Heart left ventricle (tissue), 16 donors: ENCODE measurements at regions not wholly inside any gene's neighbourhood (a gene's known extent, or its start where the extent isn't known, plus 50 kb on each side); places are given as distances from the start of the nearest gene placed in this dataset.
"Not testable (repeated sequence)": the region's sequence is repeated elsewhere in the genome, so short reads cannot be mapped to it uniquely, and the experiment has no call there.

ENCODE experiments used
- ATAC-seq, 4 donors: fragments of 200-7000 bp; cut with Tn5 transposase; one replicate each; pipeline ENCODE4 v1.9.1; 2020 to 2022; ENCODE audit warnings: moderate library complexity in 4 of 4, mild to moderate bottlenecking in 3 of 4, moderate number of reproducible peaks in 1 of 4
- DNase-seq, 5 donors: peaks; one replicate each; pipeline ENCODE4 v3.0.0-alpha.2; 2020
- H3K27ac ChIP-seq, 12 donors: fragments of 200-600 bp; sonication (generic) in 4 of 12; one replicate each; pipeline versions ENCODE4 v1.5.0 to v1.8.0; 2016 to 2022; ENCODE audit warnings: mild to moderate bottlenecking in 2 of 12
- H3K27me3 ChIP-seq, 9 donors: fragments of 200-600 bp; sonication (generic) in 2 of 9; one replicate each; pipeline versions ENCODE4 v1.5.1 to v1.8.0; 2016 to 2022; ENCODE audit warnings: mild to moderate bottlenecking in 3 of 9
- H3K36me3 ChIP-seq, 9 donors: fragments of 200-600 bp; sonication (generic) in 2 of 9; one replicate each; pipeline versions ENCODE4 v1.5.0 to v1.8.0; 2018 to 2022; ENCODE audit warnings: mild to moderate bottlenecking in 2 of 9
- H3K4me1 ChIP-seq, 12 donors: fragments of 200-600 bp; sonication (generic) in 4 of 12; one replicate each; pipeline versions ENCODE4 v1.5.0 to v1.8.0; 2016 to 2022; ENCODE audit warnings: mild to moderate bottlenecking in 3 of 12
- H3K4me3 ChIP-seq, 12 donors: fragments of 200-600 bp; sonication (generic) in 4 of 12; one replicate each; pipeline versions ENCODE4 v1.5.0 to v1.8.0; 2017 to 2022; ENCODE audit warnings: mild to moderate bottlenecking in 9 of 12, moderate library complexity in 4 of 12
- H3K9me3 ChIP-seq, 12 donors: fragments of 200-600 bp; sonication (generic) in 4 of 12; one replicate each; pipeline versions ENCODE4 v1.5.0 to v1.8.0; 2016 to 2022; ENCODE audit warnings: mild to moderate bottlenecking in 1 of 12
- POLR2A ChIP-seq, 2 donors: fragments of 450-650 bp; IDR thresholded peaks; one replicate each; pipeline ENCODE4 v1.6.1; 2017; ENCODE audit warnings: antibody characterized with exemption in 2 of 2, mild to moderate bottlenecking in 2 of 2, moderate library complexity in 2 of 2
- WGBS, 4 donors: extraction: QIAGEN DNeasy Blood & Tissue Kit in 2 of 4; methylation state at CpG; one replicate each; pipeline versions ENCODE4 v1.1.5 to v1.1.7; 2013 to 2018; 5-methylcytosine and 5-hydroxymethylcytosine counted together
- intact Hi-C, 10 donors: fragments of 100-400 bp; cut with DNase I; formaldehyde crosslinking; loops; one replicate each; pipeline versions ENCODE4 v1.11.1 to v1.14.2; 2022
- TF ChIP-seq, protein P1 (sequence below), 12 donors: fragments of 200-600 bp; sonication (generic) in 4 of 12; IDR thresholded peaks; one replicate each; pipeline versions ENCODE4 v1.5.0 to v1.8.0; 2018 to 2022; ENCODE audit warnings: antibody characterized with exemption in 12 of 12, mild to moderate bottlenecking in 5 of 12
- donor health status: ischemic (EF 13 %, LVEDD 7.1; RV severe dilation, severe dysfunction).
- donor health status: healthy with polysubstance abuse.
- donor health status: DM: no; HTN: yes; CAD: no.
- donor health status: DM: no; HTN: no; CAD: no.
- donor health status: ischemic (EF 25% LVEDD 6.9; RV normal size, moderate dysfunction).
- donor health status: ischemic (EF 25% LVEDD 5.7; RV mildly dilated, moderate dysfunction).
- donor health status: healthy.
- donor health status: DM: yes; HTN: yes; CAD: no.
- donor health status: ischemic (EF 35%, LVEDD 5.7; RV mildly dilated, moderate dysfunction).
- donor health status: nonischemic (EF 11% LVEDD 7.7; RV severe dilation, severe dysfunction).
- donor health status: DM: yes; HTN: yes; CAD: no.
- donor health status: PGD.
- donor health status: ischemic (EF 29% LVEDD 5.4; RV normal size, mild dysfunction).
- donor health status: nonischemic (EF 23%, LVEDD 6.1; RV moderate dilation, normal function).

DNA sequence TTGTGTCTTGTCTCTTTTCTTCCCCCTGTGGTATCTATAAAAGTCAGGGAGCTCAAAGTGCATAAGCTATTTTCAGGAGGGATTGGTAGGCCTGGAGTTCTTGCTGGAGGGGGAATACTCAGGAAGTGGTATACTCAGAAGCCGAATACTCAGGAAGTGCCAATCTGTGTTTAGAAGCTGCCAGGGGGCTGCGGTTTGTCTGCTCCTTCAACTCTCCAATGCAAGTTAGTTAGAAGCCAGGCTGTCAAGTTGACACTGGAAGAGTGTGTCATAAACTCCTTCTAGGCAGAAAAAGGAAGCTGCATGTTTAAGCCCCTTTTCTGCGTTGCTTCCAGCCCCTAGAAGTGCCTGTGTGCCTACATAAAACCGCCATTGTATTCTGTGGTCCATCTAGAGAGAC, 366.5 kb downstream of the TAF11L14 start:
- Histone ChIP-seq H3K27ac (no peak overlapping the region), H3K9me3 (peaks cover 0 to 6% (median 0%) of the 10 kb centered on the region in 12 donors), H3K4me3 (no peak overlapping the region), H3K4me1 (no peaks in the 10 kb centered on the region), H3K27me3 (no peaks in the 10 kb centered on the region), H3K36me3 (no peaks in the 10 kb centered on the region)
- intact Hi-C loops: no loop called here
- no peak for DNase-seq
- WGBS, 4 donors: 50 to 55% (median 52%) methylated on average over 4 of the region's 4 CpGs
- TF ChIP-seq, protein P1, sequence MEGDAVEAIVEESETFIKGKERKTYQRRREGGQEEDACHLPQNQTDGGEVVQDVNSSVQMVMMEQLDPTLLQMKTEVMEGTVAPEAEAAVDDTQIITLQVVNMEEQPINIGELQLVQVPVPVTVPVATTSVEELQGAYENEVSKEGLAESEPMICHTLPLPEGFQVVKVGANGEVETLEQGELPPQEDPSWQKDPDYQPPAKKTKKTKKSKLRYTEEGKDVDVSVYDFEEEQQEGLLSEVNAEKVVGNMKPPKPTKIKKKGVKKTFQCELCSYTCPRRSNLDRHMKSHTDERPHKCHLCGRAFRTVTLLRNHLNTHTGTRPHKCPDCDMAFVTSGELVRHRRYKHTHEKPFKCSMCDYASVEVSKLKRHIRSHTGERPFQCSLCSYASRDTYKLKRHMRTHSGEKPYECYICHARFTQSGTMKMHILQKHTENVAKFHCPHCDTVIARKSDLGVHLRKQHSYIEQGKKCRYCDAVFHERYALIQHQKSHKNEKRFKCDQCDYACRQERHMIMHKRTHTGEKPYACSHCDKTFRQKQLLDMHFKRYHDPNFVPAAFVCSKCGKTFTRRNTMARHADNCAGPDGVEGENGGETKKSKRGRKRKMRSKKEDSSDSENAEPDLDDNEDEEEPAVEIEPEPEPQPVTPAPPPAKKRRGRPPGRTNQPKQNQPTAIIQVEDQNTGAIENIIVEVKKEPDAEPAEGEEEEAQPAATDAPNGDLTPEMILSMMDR (IDR thresholded peaks at IDR 0.05): no peak
- no peak for TF ChIP-seq POLR2A (IDR thresholded peaks at IDR 0.05)
- no peak for ATAC-seq

DNA sequence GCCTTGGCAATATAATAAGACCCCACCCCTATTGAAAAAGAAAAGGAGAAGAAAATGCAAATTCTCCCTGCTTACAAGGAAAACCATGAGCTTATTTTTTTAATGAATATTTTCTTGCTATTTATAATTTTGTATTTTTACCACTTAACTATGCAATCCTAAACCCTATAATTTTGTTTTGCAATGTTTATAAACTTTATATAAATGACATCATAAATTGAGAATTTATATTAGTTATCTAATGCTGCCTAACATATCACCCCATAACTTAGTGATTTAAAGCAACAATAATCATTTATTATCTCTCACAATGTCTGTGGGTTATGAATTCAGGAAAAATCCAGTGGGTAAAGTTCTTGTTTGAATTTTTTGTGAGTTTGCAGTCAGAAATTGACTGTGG, 369.1 kb downstream of the TAF11L14 start:
- intact Hi-C loops: no loop called here

DNA sequence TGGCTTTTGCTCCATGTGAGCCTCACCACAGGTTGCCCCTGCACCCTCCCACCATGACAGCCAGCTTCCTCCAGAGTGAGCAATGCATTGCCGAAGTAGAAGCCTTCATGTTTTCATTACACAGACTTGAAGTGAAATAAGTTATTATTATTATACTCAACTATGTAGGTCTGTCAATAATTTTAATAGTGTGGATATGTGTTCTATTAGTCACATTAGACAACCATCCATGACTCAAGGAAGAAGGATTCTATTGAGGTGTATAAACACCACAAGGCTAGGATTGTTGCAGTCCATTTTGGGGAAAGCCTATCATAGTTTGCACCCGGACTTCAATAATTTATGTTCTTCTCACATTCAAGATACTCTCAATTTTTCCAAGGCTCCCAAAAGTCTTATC, 369.5 kb downstream of the TAF11L14 start:
- Histone ChIP-seq H3K36me3 (no peaks in the 10 kb centered on the region), H3K27me3 (no peaks in the 10 kb centered on the region), H3K9me3 (peaks cover 0 to 6% (median 0%) of the 10 kb centered on the region in 12 donors), H3K4me1 (no peaks in the 10 kb centered on the region), H3K27ac (no peak overlapping the region), H3K4me3 (no peak overlapping the region)
- no peak for ATAC-seq
- no peak for TF ChIP-seq POLR2A (IDR thresholded peaks at IDR 0.05)
- TF ChIP-seq, protein P1 (IDR thresholded peaks at IDR 0.05): no peak
- intact Hi-C loops: no loop called here
- no peak for DNase-seq
- 87 to 90% (median 89%) methylated on average over 2 of the region's 2 CpGs for WGBS, 4 donors

More for the DNA sequence above, 369.1 kb downstream of the TAF11L14 start:
- TF ChIP-seq, protein P1 (IDR thresholded peaks at IDR 0.05): no peak
- TF ChIP-seq POLR2A (IDR thresholded peaks at IDR 0.05): no peak
- Histone ChIP-seq H3K36me3 (no peaks in the 10 kb centered on the region), H3K9me3 (peaks cover 0 to 6% (median 0%) of the 10 kb centered on the region in 12 donors), H3K4me1 (no peaks in the 10 kb centered on the region), H3K27ac (no peak overlapping the region), H3K27me3 (no peaks in the 10 kb centered on the region), H3K4me3 (no peak overlapping the region)
- DNase-seq (no peak), ATAC-seq (no peak)

DNA sequence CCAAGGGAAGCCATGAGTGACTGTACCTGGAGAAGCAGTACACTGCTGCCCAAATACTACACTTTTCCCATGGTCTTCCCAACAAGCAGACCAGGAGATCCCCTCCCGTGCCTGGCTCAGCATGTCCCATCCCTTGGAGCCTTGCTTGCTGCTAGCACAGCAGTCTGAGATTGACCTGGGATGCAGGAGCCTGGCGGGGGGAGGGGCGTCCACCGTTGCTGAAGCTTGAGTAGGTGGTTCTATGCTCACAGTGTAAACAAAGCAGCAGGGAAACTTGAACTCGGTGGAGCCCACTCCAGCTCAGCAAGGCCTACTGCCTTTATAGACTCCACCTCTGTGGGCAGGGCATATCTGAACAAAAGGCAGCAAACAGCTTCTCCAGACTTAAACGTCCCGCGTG, 372.0 kb downstream of the TAF11L14 start:
- H3K9me3 ChIP-seq, H3K4me1 ChIP-seq, H3K27me3 ChIP-seq, H3K36me3 ChIP-seq, H3K4me3 ChIP-seq, H3K27ac ChIP-seq, intact Hi-C loops, ATAC-seq, DNase-seq: not testable (repeated sequence)
- 80 to 90% (median 85%) methylated on average over 3 to 8 of the region's 8 CpGs for WGBS, 4 donors

DNA sequence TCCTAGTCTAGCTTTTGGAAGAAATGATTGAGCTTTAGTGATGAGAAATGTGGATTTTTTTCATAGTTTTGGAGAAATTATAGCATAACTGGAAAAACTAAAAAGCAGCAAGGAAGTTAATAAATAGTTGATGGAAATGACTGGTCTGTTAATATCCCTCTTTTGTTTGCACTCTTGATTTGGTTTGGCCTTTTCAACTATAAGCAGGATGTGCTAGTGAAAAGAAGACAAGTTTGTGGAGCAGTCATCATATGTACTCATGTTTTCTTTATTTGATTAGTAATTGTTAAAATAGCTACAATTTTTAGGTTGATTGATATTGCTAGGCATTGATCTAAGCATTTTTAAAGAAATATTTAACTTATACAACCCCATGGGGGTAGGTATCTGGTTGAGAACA, 374.7 kb downstream of the TAF11L14 start:
- Histone ChIP-seq H3K36me3 (no peaks in the 10 kb centered on the region), H3K27me3 (no peaks in the 10 kb centered on the region), H3K4me1 (no peaks in the 10 kb centered on the region), H3K9me3 (peaks cover 0 to 4% (median 0%) of the 10 kb centered on the region in 12 donors), H3K4me3 (no peak overlapping the region), H3K27ac (no peak overlapping the region)
- TF ChIP-seq, protein P1 (IDR thresholded peaks at IDR 0.05): no peak
- no peak for TF ChIP-seq POLR2A (IDR thresholded peaks at IDR 0.05)
- intact Hi-C loops: no loop called here
- no peak for DNase-seq
- ATAC-seq: no peak
